Renal cortical epithelial cell (primary cell): ENCODE measurements at regions not wholly inside any gene's neighbourhood (a gene's known extent, or its start where the extent isn't known, plus 50 kb on each side); places are given as distances from the start of the nearest gene placed in this dataset.
"Not testable (repeated sequence)": the region's sequence is repeated elsewhere in the genome, so short reads cannot be mapped to it uniquely, and the experiment has no call there.

Experiments
- DNase-seq: peaks from one replicate; pipeline ENCODE4 v3.0.0-alpha.2; 2011; ENCODE audit warnings: low read depth

GRCh38 chr12:60235261-60235660, 639.4 kb downstream of the SLC16A7 start:
- no peak for DNase-seq

GRCh38 chr12:60236416-60236815, 640.6 kb downstream of the SLC16A7 start:
- DNase-seq = not testable (repeated sequence)

- DNase-seq = no peak
Measured at GRCh38 chr12:60240891-60241290, 645.1 kb downstream of the SLC16A7 start.

- DNase-seq = peak; percentile 11
Measured at GRCh38 chr12:60251091-60251490, 655.3 kb downstream of the SLC16A7 start.

- no peak for DNase-seq
Measured at GRCh38 chr12:60252359-60253096, 656.7 kb downstream of the SLC16A7 start.

GRCh38 chr12:60255044-60255443, 659.2 kb downstream of the SLC16A7 start:
- DNase-seq = no peak

- peak; percentile 66 for DNase-seq
Measured at GRCh38 chr12:60257063-60257462, 661.2 kb downstream of the SLC16A7 start.

- DNase-seq = peak; percentile 6
Measured at GRCh38 chr12:60259225-60259624, 663.4 kb downstream of the SLC16A7 start.

- no peak for DNase-seq
Measured at GRCh38 chr12:60262378-60262777, 666.5 kb downstream of the SLC16A7 start.

GRCh38 chr12:60263161-60263560, 667.3 kb downstream of the SLC16A7 start:
- DNase-seq = no peak

GRCh38 chr12:60263836-60264493, 668.1 kb downstream of the SLC16A7 start:
- DNase-seq = no peak

GRCh38 chr12:60265741-60266140, 669.9 kb downstream of the SLC16A7 start:
- DNase-seq = no peak

- peak; percentile 44 for DNase-seq
Measured at GRCh38 chr12:60266381-60266852, 670.6 kb downstream of the SLC16A7 start.

- DNase-seq = no peak
Measured at GRCh38 chr12:60269611-60270269, 673.9 kb downstream of the SLC16A7 start.

- no peak for DNase-seq
Measured at GRCh38 chr12:60271816-60272215, 676.0 kb downstream of the SLC16A7 start.

GRCh38 chr12:60278209-60278608, 682.4 kb downstream of the SLC16A7 start:
- DNase-seq = no peak

- DNase-seq = no peak
Measured at GRCh38 chr12:60279221-60279620, 683.4 kb downstream of the SLC16A7 start.

GRCh38 chr12:60281522-60281921, 685.7 kb downstream of the SLC16A7 start:
- DNase-seq = no peak

GRCh38 chr12:60290532-60290931, 694.7 kb downstream of the SLC16A7 start:
- DNase-seq = no peak

- DNase-seq = peak; percentile 4
Measured at GRCh38 chr12:60308366-60308991, 712.6 kb downstream of the SLC16A7 start.

GRCh38 chr12:60311940-60312339, 716.1 kb downstream of the SLC16A7 start:
- DNase-seq = no peak

- DNase-seq = no peak
Measured at GRCh38 chr12:60317361-60317760, 721.5 kb downstream of the SLC16A7 start.
